CMK (cell line): ENCODE measurements at regions not wholly inside any gene's neighbourhood (a gene's known extent, or its start where the extent isn't known, plus 50 kb on each side); places are given as distances from the start of the nearest gene placed in this dataset.
A peak's percentile ranks its signal among the peaks of the same experiment; 100 is the strongest.
"Not testable (repeated sequence)": the region's sequence is repeated elsewhere in the genome, so short reads cannot be mapped to it uniquely, and the experiment has no call there.

ENCODE experiments used
- DNase-seq: peaks from one replicate; pipeline ENCODE4 v3.0.0-alpha.2; 2010; ENCODE audit warnings: low read depth

DNA sequence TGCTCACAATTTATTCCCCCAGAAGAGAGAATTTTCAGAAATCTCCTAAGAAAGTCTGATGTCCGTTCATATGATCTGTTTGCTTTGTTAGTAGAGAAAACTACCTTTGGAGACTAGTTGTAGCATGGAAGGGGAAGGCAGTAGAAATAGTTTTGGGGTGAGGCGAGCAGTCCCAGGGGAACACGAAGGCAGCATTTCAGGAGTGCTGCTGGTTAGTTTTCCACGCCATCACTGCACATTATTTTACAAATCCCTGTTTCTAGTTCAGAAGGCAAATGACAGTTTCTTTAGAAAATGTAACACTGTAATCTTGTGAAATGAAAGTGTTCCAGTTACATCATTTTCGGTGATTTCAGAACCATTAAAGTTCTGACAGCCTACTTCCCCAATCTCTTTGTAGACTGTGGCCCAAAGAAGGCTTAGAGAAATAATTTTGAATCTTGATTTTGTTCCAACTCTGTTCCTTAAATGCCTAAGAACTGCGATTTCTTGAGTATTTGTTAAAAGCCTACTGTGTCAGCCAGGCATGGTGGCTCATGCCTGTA is 123.8 kb downstream of the LAT start:
- not testable (repeated sequence) for DNase-seq

DNA sequence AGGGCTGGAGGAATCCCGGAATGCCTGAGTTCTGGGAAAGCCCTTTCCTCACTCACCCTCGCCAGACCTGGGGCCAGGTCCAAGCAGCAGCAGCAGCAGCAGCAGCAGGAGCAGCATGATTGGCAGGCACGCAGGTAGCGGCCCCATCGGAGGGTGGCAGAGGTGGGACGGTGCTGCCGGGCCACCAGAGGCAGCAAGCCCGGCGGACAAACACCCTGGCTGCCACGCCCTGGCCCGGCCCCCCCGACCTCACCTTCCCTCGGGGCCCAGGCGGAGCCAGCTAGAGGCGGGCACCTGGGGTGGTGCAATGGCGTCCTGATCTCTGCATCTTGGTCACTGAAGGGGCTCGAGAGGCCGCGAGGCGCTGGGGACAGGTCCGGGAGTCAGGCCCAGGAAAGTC is 122.4 kb downstream of the LAT start:
- no peak for DNase-seq

DNA sequence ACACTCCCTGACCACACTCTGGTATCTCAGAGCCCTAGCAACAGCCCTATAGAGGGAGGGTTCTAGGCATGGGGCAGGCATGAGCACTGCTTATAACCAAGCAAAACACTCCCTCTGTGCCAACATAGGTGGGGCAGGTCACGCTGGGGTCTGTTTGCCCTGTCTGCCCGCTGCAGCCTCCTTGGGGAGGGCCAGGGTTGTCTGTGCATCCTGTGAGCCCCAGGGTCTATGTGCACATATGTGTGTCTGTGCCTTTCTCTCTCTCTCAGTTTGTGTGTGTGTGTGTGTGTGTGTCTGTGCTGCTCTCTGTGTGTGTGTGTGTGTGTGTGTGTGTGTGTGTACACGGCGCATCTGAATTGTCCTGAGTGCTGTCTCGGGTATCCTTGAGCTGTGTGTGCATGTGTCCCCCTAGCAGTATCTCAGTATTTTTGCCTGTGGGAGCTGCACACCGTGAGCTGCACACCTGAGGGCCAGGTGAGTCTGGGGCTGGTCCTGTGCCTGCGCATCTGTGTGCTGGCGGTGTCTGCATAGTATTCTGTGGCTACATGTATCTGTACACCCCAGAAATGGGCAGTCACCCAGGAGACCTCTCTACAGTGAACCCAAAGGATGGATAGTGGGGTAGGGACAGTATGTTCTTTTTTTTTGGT is 121.5 kb downstream of the LAT start:
- DNase-seq = not testable (repeated sequence)

GRCh38 chr16:29104600-29104999 is 119.7 kb downstream of the LAT start:
- not testable (repeated sequence) for DNase-seq

GRCh38 chr16:29097965-29098364 is 113.1 kb downstream of the LAT start:
- not testable (repeated sequence) for DNase-seq

DNA sequence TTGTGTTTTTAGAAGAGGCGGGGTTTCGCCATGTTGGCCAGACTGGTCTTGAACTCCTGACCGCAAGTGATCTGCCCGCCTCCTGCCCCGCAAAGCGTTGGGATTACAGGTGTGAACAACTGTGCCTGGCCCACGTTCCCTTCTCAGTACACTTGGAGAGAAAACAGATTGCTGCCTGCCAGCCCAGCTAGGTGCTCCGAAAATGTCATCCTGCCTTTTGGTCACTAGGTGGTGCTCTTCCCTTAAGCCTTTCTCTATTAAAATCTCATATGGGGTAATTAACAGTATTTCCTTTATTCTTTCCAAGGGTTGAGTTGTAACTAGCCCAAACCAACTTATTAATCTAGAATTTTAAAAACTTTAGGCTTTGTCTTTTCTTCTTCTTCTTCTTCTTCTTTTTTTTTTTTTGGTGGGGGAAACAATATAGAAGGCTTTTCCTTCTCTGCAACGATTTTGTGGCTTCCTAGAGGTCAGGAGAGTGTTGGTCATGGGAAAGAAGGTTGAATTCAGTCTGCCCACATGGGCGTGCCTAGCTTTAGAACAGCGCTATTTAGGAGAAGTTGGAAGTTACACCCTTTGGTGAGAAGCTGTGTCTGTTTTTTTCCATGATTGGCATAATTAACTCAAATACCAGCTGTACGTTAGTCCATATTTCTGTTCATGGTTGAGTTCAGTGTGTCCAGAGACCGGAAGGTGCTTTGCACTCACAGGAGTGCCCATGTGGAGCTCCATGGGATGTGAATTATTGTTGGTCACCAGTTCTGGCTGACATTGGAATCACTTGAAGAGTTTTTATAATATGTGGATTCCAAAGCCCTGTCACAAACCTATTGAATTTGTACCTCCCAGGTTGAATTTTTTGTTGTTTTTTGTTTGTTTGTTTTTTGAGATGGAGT is 110.1 kb downstream of the LAT start:
- DNase-seq = not testable (repeated sequence)

- DNase-seq = not testable (repeated sequence)
Observed at GRCh38 chr16:29094325-29094724, 109.5 kb downstream of the LAT start.

GRCh38 chr16:29089679-29090078 is 104.8 kb downstream of the LAT start:
- DNase-seq = not testable (repeated sequence)

GRCh38 chr16:29087673-29088072 is 102.8 kb downstream of the LAT start:
- DNase-seq = not testable (repeated sequence)

- not testable (repeated sequence) for DNase-seq
Observed at GRCh38 chr16:29081829-29082639, 97.2 kb downstream of the LAT start.

DNA sequence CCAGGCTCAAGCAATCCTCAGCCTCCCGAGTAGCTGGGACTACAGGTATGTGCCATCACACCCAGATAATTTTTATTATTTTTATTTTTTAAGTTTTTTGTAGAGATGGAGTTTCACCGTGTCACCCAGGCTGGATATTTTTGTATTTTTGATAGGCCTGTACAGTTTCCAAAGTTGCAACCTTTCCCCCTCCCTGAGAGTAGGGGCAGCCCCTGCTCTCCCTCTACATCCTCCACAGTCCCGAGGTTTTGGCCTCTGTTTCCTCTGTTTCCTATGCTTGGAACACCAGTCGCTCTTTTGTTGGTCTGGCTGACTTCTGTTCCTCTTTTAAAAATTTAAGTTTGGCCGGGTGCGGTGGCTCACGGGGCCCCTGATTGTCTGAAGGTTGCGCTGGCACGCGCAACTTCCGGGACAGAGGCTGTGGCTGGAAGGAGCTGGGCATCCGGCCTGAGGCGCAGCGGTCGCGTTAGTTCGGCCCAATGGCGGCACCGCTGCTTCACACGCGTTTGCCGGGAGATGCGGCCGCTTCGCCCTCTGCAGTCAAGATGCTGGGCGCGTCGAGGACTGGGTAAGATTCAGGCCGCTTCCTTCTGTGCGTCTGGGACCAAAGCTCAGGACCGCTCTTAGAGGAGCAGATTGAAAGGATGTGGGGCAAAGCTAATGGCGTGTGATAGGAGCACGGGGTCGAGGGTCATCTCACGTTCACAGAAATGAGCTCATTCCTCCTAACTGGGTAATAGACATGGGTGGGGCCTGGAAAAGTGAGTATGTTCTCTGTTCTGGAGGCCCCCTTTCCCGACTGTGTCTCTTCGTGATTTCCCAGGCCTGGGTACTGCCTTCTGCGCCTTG is 89.9 kb downstream of the LAT start:
- DNase-seq = peak; percentile 67

- DNase-seq = not testable (repeated sequence)
Observed at GRCh38 chr16:29062235-29062634, 77.4 kb downstream of the LAT start.

DNA sequence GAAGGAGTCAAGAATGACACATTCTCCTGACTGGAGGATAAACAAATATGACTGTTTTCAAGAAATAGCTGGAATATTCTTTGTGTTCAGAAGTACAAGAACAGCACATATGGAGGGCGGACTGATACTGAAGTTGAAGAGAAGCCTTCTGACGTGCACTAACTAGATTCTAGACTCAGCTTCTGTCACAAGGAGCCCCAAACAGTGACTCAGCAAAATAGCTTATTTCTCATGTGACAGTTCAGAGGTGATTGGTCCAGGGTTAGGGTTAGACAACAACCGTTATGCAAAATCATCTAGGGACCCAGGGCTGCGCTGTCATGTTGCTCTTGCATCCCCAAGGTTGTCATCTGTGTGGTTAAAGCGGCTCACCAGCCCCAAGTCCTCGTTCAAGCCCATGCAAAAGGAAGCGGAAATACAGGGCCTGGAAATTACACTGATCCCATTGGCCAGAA is 76.6 kb downstream of the LAT start:
- DNase-seq = not testable (repeated sequence)

DNA sequence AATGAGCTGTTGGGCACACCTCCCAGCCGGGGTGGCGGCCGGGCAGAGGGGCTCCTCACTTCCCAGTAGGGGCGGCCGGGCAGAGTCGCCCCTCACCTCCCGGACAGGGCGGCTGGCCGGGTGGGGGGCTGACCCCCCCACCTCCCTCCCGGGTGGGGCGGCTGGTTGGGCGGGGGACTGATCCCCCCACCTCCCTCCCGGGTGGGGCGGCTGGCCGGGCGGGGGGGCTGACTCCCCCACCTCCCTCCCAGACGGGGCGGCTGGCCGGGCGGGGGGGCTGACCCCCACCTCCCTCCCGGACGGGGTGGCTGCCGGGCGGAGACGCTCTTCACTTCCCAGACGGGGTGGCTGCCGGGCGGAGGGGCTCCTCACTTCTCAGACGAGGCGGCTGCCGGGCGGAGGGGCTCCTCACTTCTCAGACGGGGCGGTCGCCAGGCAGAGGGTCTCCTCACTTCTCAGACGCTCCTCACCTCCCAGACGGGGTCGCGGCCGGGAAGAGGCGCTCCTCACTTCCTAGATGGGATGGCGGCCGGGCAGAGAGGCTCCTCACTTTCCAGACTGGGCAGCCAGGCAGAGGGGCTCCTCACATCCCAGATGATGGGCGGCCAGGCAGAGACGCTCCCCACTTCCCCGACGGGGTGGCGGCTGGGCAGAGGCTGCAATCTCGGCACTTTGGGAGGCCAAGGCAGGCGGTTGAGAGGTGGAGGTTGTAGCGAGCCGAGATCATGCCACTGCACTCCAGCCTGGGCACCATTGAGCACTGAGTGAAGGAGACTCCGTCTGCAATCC is 75.4 kb downstream of the LAT start:
- DNase-seq = not testable (repeated sequence)

DNA sequence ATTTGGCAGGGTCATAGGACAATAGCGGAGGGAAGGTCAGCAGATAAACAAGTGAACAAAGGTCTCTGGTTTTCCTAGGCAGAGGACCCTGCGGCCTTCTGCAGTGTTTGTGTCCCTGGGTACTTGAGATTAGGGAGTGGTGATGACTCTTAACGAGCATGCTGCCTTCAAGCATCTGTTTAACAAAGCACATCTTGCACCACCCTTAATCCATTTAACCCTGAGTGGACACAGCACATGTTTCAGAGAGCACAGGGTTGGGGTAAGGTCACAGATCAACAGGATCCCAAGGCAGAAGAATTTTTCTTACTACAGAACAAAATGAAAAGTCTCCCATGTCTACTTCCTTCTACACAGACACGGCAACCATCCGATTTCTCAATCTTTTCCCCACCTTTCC is 74.7 kb downstream of the LAT start:
- DNase-seq = not testable (repeated sequence)
